ENCODE measurements at regions not wholly inside any gene's neighbourhood (a gene's known extent, or its start where the extent isn't known, plus 50 kb on each side); places are given as distances from the start of the nearest gene placed in this dataset.

DNA sequence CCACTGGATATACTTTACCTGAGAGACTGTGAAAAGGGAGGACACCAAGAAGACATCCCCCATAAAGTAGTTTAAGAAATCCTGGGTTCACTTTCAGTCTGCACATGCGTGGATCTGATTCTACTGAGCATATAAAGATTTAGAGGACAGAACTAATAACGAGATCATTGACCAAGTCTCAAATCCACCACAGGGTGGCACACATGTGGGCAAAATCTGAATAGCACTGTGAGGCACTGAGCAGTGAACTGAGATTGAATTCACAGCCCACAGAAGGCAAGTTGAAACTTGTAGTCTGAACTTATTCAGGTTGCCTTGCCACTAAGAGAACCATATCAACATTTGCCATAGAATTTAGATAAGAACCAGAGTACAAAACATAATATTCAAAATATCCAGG lies 818.6 kb downstream of the GRID1 start:
- Histone ChIP-seq H4K8ac (replicated peaks; ENCODE audit: insufficient read length, low read depth, low read length) (no peak overlapping the region), H3K4ac (ENCODE audit: low read depth, low read length) (no peak overlapping the region), H3K18ac (ENCODE audit: insufficient read length, low read depth, low read length) (no peak overlapping the region), H3K9me3 (ENCODE audit: control insufficient read depth, low read depth, low read length) (no peaks in the 10 kb centered on the region), H2BK120ac (ENCODE audit: low read depth, low read length, poor library complexity, severe bottlenecking) (no peak overlapping the region), H3T11ph (ENCODE audit: low read length) (no peak overlapping the region), H3K56ac (ENCODE audit: insufficient read length, low read depth, low read length) (no peak overlapping the region), H4K91ac (ENCODE audit: insufficient read length, low read depth, low read length) (no peak overlapping the region), H2BK20ac (ENCODE audit: low read depth, low read length, poor library complexity, severe bottlenecking) (no peak overlapping the region), H3K4me2 (ENCODE audit: insufficient read depth, insufficient read length, low read length) (no peak overlapping the region), H2BK12ac (ENCODE audit: insufficient read length, low read depth, low read length) (no peak overlapping the region), H3K23ac (ENCODE audit: insufficient read length, low read depth, low read length) (no peak overlapping the region), H2BK5ac (ENCODE audit: insufficient read length, low read length) (no peak overlapping the region), H3K27me3 (ENCODE audit: insufficient read depth, low read length) (no peaks in the 10 kb centered on the region), H3K14ac (ENCODE audit: insufficient read depth, low read length) (no peak overlapping the region), H3K79me1 (ENCODE audit: insufficient read depth, low read depth, low read length, poor library complexity, severe bottlenecking) (no peaks in the 10 kb centered on the region), H4K20me1 (ENCODE audit: control insufficient read depth, insufficient read depth, insufficient read length) (no peaks in the 10 kb centered on the region), H3K23me2 (ENCODE audit: insufficient read length, low read depth, low read length, poor library complexity, severe bottlenecking) (no peaks in the 10 kb centered on the region), H4K5ac (ENCODE audit: insufficient read length, low read depth, low read length) (no peak overlapping the region), H2BK15ac (ENCODE audit: low read depth, low read length) (no peak overlapping the region), H3K4me1 (ENCODE audit: insufficient read depth, low read length) (peaks cover 5% of the 10 kb centered on the region; the same call in 1 of the 2 replicates), H2AFZ (ENCODE audit: low read length) (no peak overlapping the region), H3K79me2 (ENCODE audit: insufficient read depth, low read length) (no peaks in the 10 kb centered on the region), H3K9ac (ENCODE audit: extremely low read depth, insufficient read length, low read length) (no peak overlapping the region), H3K27ac (ENCODE audit: insufficient read length, low read depth, low read length) (no peak overlapping the region), H2AK5ac (ENCODE audit: insufficient read length, low read length) (no peak overlapping the region)
- Mint-ChIP-seq H3K4me1 (peaks cover 21 to 25% of the 10 kb centered on the region in 2 experiments), H3K9me3 (no peaks in the 10 kb centered on the region), H3K27me3 (ENCODE audit: low read depth) (no peaks in the 10 kb centered on the region), H3K36me3 (ENCODE audit: insufficient read depth in 1 of 3, low read depth in 3 of 3) (no peaks in the 10 kb centered on the region; a peak in 1 of 7 replicates), H3K27ac (peak overlapping the region in 2 of 3 experiments; percentile 18 to 87; a peak in 4 of 7 replicates), H3K4me3 (no peak overlapping the region)
- TF ChIP-seq, protein P1, sequence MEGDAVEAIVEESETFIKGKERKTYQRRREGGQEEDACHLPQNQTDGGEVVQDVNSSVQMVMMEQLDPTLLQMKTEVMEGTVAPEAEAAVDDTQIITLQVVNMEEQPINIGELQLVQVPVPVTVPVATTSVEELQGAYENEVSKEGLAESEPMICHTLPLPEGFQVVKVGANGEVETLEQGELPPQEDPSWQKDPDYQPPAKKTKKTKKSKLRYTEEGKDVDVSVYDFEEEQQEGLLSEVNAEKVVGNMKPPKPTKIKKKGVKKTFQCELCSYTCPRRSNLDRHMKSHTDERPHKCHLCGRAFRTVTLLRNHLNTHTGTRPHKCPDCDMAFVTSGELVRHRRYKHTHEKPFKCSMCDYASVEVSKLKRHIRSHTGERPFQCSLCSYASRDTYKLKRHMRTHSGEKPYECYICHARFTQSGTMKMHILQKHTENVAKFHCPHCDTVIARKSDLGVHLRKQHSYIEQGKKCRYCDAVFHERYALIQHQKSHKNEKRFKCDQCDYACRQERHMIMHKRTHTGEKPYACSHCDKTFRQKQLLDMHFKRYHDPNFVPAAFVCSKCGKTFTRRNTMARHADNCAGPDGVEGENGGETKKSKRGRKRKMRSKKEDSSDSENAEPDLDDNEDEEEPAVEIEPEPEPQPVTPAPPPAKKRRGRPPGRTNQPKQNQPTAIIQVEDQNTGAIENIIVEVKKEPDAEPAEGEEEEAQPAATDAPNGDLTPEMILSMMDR (conservative IDR thresholded peaks at IDR 0.05): peak; percentile 59
- WGBS (ENCODE audit: extremely low coverage, insufficient read length, low lambda C conversion rate): no CpG with 5 or more reads among the region's 2 CpGs
- DNase-seq: no peak

Measured in H9 (cell line).